Hepatocyte (in vitro differentiated cells): ENCODE measurements at regions not wholly inside any gene's neighbourhood (a gene's known extent, or its start where the extent isn't known, plus 50 kb on each side); places are given as distances from the start of the nearest gene placed in this dataset.
"Not testable (repeated sequence)": the region's sequence is repeated elsewhere in the genome, so short reads cannot be mapped to it uniquely, and the experiment has no call there.

Source experiments
- CTCF ChIP-seq: fragments of 200-600 bp; sonication (generic); IDR thresholded peaks from 2 replicates; pipeline ENCODE4 v1.5.1; 2016; ENCODE audit warnings: antibody characterized with exemption, mild to moderate bottlenecking; ENCODE audit not compliant: poor library complexity
- EZH2phosphoT487 ChIP-seq: fragments of 200-600 bp; sonication (generic); IDR thresholded peaks from one replicate; pipeline ENCODE4 v1.6.1; 2018; ENCODE audit warnings: antibody characterized with exemption, mild to moderate bottlenecking, low read depth, moderate library complexity; ENCODE audit not compliant: unreplicated experiment, severe bottlenecking

- TF ChIP-seq CTCF, EZH2phosphoT487: not testable (repeated sequence)
These were observed 109.3 kb upstream of the RASGEF1B start for GRCh38 chr4:81580994-81581374.
